PC-3 (cell line): ENCODE measurements at regions not wholly inside any gene's neighbourhood (a gene's known extent, or its start where the extent isn't known, plus 50 kb on each side); places are given as distances from the start of the nearest gene placed in this dataset.

Source experiments
- EZH2 ChIP-seq: fragments of 300-600 bp; sonication (generic); IDR thresholded peaks from one replicate; pipeline ENCODE4 v1.6.1; 2017; ENCODE audit warnings: antibody characterized with exemption, mild to moderate bottlenecking, low read length; ENCODE audit not compliant: unreplicated experiment
- EZH2phosphoT487 ChIP-seq: fragments of 300-600 bp; sonication (generic); IDR thresholded peaks from 2 replicates; pipeline ENCODE4 v1.6.1; 2018; ENCODE audit warnings: mild to moderate bottlenecking, antibody characterized with exemption, low read length, borderline replicate concordance

DNA sequence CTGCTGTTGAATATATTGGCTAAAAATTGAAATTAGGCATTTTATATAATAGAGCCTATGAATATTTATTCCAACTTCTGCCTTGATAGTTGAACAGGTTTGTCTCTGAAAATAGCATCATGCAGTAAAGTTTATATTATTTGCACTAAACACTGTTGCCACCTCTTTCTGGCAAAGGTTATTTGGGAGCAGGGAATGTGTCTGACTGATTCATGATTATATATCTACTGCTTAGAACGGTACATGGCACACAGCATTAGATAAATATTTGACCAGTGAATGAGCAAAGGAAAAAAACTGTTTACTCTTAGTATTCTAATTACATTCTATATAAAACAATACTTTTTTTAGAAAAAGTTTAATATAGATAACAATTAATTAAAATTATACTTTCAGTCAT, 123.1 kb upstream of the MGAT4C start:
- no peak for TF ChIP-seq EZH2phosphoT487
- TF ChIP-seq EZH2 = no peak
